HFFc6 (cell line): ENCODE measurements at regions not wholly inside any gene's neighbourhood (a gene's known extent, or its start where the extent isn't known, plus 50 kb on each side); places are given as distances from the start of the nearest gene placed in this dataset.
"Not testable (repeated sequence)": the region's sequence is repeated elsewhere in the genome, so short reads cannot be mapped to it uniquely, and the experiment has no call there.

ENCODE experiments used
- DNase-seq: peaks from one replicate; pipeline ENCODE4 v3.0.0-alpha.2; 2018
- H3K27ac Mint-ChIP-seq: 2 replicates; pipeline ENCODE4 v1.8.0; 2020; ENCODE audit warnings: mild to moderate bottlenecking, mixed read lengths
- H3K27me3 Mint-ChIP-seq: 2 replicates; pipeline ENCODE4 v1.8.0; 2021; ENCODE audit warnings: mild to moderate bottlenecking, moderate library complexity, mixed read lengths; ENCODE audit not compliant: insufficient read depth
- H3K36me3 Mint-ChIP-seq: 2 replicates; pipeline ENCODE4 v1.8.0; 2021; ENCODE audit warnings: low read depth, mixed read lengths
- H3K4me1 Mint-ChIP-seq: 2 replicates; pipeline ENCODE4 v1.8.0; 2020; ENCODE audit warnings: low read depth, mixed read lengths
- H3K4me3 Mint-ChIP-seq: 2 replicates; pipeline ENCODE4 v1.8.0; 2020; ENCODE audit warnings: mild to moderate bottlenecking, moderate library complexity, mixed read lengths
- H3K9me3 Mint-ChIP-seq: 2 replicates; pipeline ENCODE4 v1.8.0; 2020; ENCODE audit warnings: mild to moderate bottlenecking, mixed read lengths
- CTCF ChIP-seq: fragments of 200-600 bp; sonication (generic); IDR thresholded peaks from 2 replicates; pipeline ENCODE4 v1.5.0; 2021; ENCODE audit warnings: antibody characterized with exemption, mild to moderate bottlenecking

GRCh38 chr6:11848852-11849731, 70.5 kb upstream of the ADTRP start:
- no peaks in the 10 kb centered on the region; the same call in none of the 2 replicates for H3K27me3 Mint-ChIP-seq

GRCh38 chr6:11848346-11848651, 69.7 kb upstream of the ADTRP start:
- H3K27ac Mint-ChIP-seq = no peak overlapping the region

More at GRCh38 chr6:11848852-11849731, 70.5 kb upstream of the ADTRP start:
- H3K9me3 Mint-ChIP-seq = no peaks in the 10 kb centered on the region; the same call in 1 of the 2 replicates
- no peak for TF ChIP-seq CTCF
- H3K36me3 Mint-ChIP-seq = no peaks in the 10 kb centered on the region
- no peak overlapping the region for H3K27ac Mint-ChIP-seq
- no peak for DNase-seq
- no peak overlapping the region for H3K4me3 Mint-ChIP-seq
- peaks cover 4% of the 10 kb centered on the region; the same call in 1 of the 2 replicates for H3K4me1 Mint-ChIP-seq

GRCh38 chr6:11847515-11848345, 69.1 kb upstream of the ADTRP start:
- no peak overlapping the region for H3K27ac Mint-ChIP-seq
- no peak overlapping the region for H3K4me3 Mint-ChIP-seq
- no peaks in the 10 kb centered on the region; the same call in none of the 2 replicates for H3K27me3 Mint-ChIP-seq
- TF ChIP-seq CTCF = no peak
- H3K36me3 Mint-ChIP-seq = no peaks in the 10 kb centered on the region
- no peak for DNase-seq
- H3K4me1 Mint-ChIP-seq = no peaks in the 10 kb centered on the region
- no peaks in the 10 kb centered on the region; the same call in 1 of the 2 replicates for H3K9me3 Mint-ChIP-seq

More at GRCh38 chr6:11848346-11848651, 69.7 kb upstream of the ADTRP start:
- H3K9me3 Mint-ChIP-seq = no peaks in the 10 kb centered on the region; the same call in 1 of the 2 replicates
- TF ChIP-seq CTCF = no peak
- H3K4me1 Mint-ChIP-seq = no peaks in the 10 kb centered on the region
- no peaks in the 10 kb centered on the region; the same call in none of the 2 replicates for H3K27me3 Mint-ChIP-seq
- no peaks in the 10 kb centered on the region for H3K36me3 Mint-ChIP-seq
- DNase-seq = no peak
- no peak overlapping the region for H3K4me3 Mint-ChIP-seq

- not testable (repeated sequence) for DNase-seq, H3K36me3 Mint-ChIP-seq, H3K4me1 Mint-ChIP-seq, H3K27me3 Mint-ChIP-seq, H3K4me3 Mint-ChIP-seq, H3K9me3 Mint-ChIP-seq, H3K27ac Mint-ChIP-seq
These were observed 68.5 kb upstream of the ADTRP start for GRCh38 chr6:11847068-11847467.

GRCh38 chr6:11845664-11846577, 67.3 kb upstream of the ADTRP start:
- no peak for TF ChIP-seq CTCF
- H3K4me3 Mint-ChIP-seq = no peak overlapping the region
- no peaks in the 10 kb centered on the region; the same call in 1 of the 2 replicates for H3K9me3 Mint-ChIP-seq
- no peaks in the 10 kb centered on the region for H3K36me3 Mint-ChIP-seq
- H3K27me3 Mint-ChIP-seq = no peaks in the 10 kb centered on the region; the same call in none of the 2 replicates
- no peaks in the 10 kb centered on the region for H3K4me1 Mint-ChIP-seq
- H3K27ac Mint-ChIP-seq = no peak overlapping the region
- DNase-seq = no peak

GRCh38 chr6:11842795-11843194, 64.2 kb upstream of the ADTRP start:
- not testable (repeated sequence) for H3K4me3 Mint-ChIP-seq, DNase-seq, H3K27ac Mint-ChIP-seq, H3K27me3 Mint-ChIP-seq, H3K4me1 Mint-ChIP-seq
- H3K9me3 Mint-ChIP-seq = peaks cover 13% of the 10 kb centered on the region
- peaks cover 11% of the 10 kb centered on the region; the same call in 1 of the 2 replicates for H3K36me3 Mint-ChIP-seq
